ENCODE measurements at regions not wholly inside any gene's neighbourhood (a gene's known extent, or its start where the extent isn't known, plus 50 kb on each side); places are given as distances from the start of the nearest gene placed in this dataset.
"Not testable (repeated sequence)": the region's sequence is repeated elsewhere in the genome, so short reads cannot be mapped to it uniquely, and the experiment has no call there.

- H3K27ac ChIP-seq (ENCODE audit: low read depth, low read length): no peak overlapping the region
- H3K9ac ChIP-seq (ENCODE audit: low read length in 5 of 5): no peak overlapping the region
- H3K4me3 ChIP-seq (ENCODE audit: low read depth in 1 of 5, low read length in 5 of 5): no peak overlapping the region
- no peaks in the 10 kb centered on the region for H3K36me3 ChIP-seq (ENCODE audit: control insufficient read depth in 5 of 5, insufficient read depth in 5 of 5, low read length in 5 of 5)
- no peaks in the 10 kb centered on the region for H3K4me1 ChIP-seq (ENCODE audit: control insufficient read depth in 5 of 5, insufficient read depth in 5 of 5, low read length in 5 of 5)
- no peaks in the 10 kb centered on the region for H3K9me3 ChIP-seq (ENCODE audit: control insufficient read depth in 5 of 5, low read length in 5 of 5)
- peaks cover 0 to 11% (median 4%) of the 10 kb centered on the region in 5 donors for H3K27me3 ChIP-seq (ENCODE audit: control insufficient read depth in 5 of 5, insufficient read depth in 4 of 5, low read length in 5 of 5)
Measured at GRCh38 chr14:106622200-106622745, 1095.9 kb downstream of the TMEM121 start.

DNA sequence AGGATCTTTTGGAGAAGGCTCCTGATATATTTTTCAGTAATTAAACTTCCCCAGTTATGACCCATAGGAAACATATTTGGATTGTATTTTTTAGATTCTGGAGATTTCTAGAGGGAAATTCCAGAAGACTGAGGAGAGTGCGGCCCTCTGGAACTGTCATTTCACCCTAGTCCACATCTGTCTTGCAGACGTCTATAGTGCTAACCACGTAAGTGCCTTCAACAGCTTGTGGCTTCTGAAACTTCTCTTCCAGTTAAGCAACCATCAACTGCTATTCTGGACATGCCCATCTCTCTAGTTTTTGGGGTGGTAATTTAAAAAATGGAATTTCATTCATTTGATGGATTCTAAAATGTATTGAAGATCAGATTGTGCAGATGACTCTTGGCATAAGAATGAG is 1098.8 kb downstream of the TMEM121 start:
- H3K4me3 ChIP-seq (ENCODE audit: low read depth in 1 of 5, low read length in 5 of 5): no peak overlapping the region
- H3K27me3 ChIP-seq (ENCODE audit: control insufficient read depth in 5 of 5, insufficient read depth in 4 of 5, low read length in 5 of 5): peaks cover 0 to 11% (median 4%) of the 10 kb centered on the region in 5 donors
- H3K9me3 ChIP-seq (ENCODE audit: control insufficient read depth in 5 of 5, low read length in 5 of 5): no peaks in the 10 kb centered on the region
- no peak overlapping the region for H3K9ac ChIP-seq (ENCODE audit: low read length in 5 of 5)
- H3K36me3 ChIP-seq (ENCODE audit: control insufficient read depth in 5 of 5, insufficient read depth in 5 of 5, low read length in 5 of 5): no peaks in the 10 kb centered on the region
- H3K27ac ChIP-seq (ENCODE audit: low read depth, low read length): no peak overlapping the region
- H3K4me1 ChIP-seq (ENCODE audit: control insufficient read depth in 5 of 5, insufficient read depth in 5 of 5, low read length in 5 of 5): no peaks in the 10 kb centered on the region

- H3K9ac ChIP-seq (ENCODE audit: low read length in 5 of 5): not testable (repeated sequence)
Measured at GRCh38 chr14:106626469-106626868, 1100.1 kb downstream of the TMEM121 start.

GRCh38 chr14:106626942-106627588 is 1100.7 kb downstream of the TMEM121 start:
- not testable (repeated sequence) for H3K4me3 ChIP-seq (ENCODE audit: low read depth in 1 of 5, low read length in 5 of 5); H3K4me1 ChIP-seq (ENCODE audit: control insufficient read depth in 5 of 5, insufficient read depth in 5 of 5, low read length in 5 of 5); H3K9me3 ChIP-seq (ENCODE audit: control insufficient read depth in 5 of 5, low read length in 5 of 5); H3K36me3 ChIP-seq (ENCODE audit: control insufficient read depth in 5 of 5, insufficient read depth in 5 of 5, low read length in 5 of 5); H3K27ac ChIP-seq (ENCODE audit: low read depth, low read length); H3K9ac ChIP-seq (ENCODE audit: low read length in 5 of 5)
- H3K27me3 ChIP-seq (ENCODE audit: control insufficient read depth in 5 of 5, insufficient read depth in 4 of 5, low read length in 5 of 5): peaks cover 2 to 21% (median 4%) of the 10 kb centered on the region in 5 donors

More at GRCh38 chr14:106626469-106626868, 1100.1 kb downstream of the TMEM121 start:
- not testable (repeated sequence) for H3K36me3 ChIP-seq (ENCODE audit: control insufficient read depth in 5 of 5, insufficient read depth in 5 of 5, low read length in 5 of 5); H3K27ac ChIP-seq (ENCODE audit: low read depth, low read length); H3K4me1 ChIP-seq (ENCODE audit: control insufficient read depth in 5 of 5, insufficient read depth in 5 of 5, low read length in 5 of 5); H3K4me3 ChIP-seq (ENCODE audit: low read depth in 1 of 5, low read length in 5 of 5); H3K9me3 ChIP-seq (ENCODE audit: control insufficient read depth in 5 of 5, low read length in 5 of 5)
- peaks cover under 1 to 16% (median 4%) of the 10 kb centered on the region in 5 donors for H3K27me3 ChIP-seq (ENCODE audit: control insufficient read depth in 5 of 5, insufficient read depth in 4 of 5, low read length in 5 of 5)

DNA sequence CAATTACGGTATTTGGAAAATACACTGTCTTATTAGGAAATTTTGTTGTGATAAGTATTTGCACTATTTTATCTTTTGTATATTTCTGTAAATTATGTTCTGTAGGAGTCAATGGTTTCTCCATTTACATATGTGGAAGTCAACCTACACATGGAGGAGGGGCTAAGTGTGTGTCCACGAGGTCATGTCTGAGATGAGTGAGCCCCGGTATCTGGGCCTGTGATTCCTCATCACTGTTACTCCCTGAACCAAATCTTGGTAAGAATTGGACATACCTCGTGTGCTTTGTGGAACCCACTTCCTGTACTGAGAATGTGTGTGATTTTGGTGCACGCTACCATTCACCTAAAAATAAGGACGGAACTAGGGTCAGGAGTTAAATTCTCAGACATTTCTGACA is 1105.5 kb downstream of the TMEM121 start:
- Histone ChIP-seq H3K36me3 (ENCODE audit: control insufficient read depth in 5 of 5, insufficient read depth in 5 of 5, low read length in 5 of 5) (no peaks in the 10 kb centered on the region), H3K27ac (ENCODE audit: low read depth, low read length) (no peak overlapping the region), H3K4me3 (ENCODE audit: low read depth in 1 of 5, low read length in 5 of 5) (no peak overlapping the region), H3K4me1 (ENCODE audit: control insufficient read depth in 5 of 5, insufficient read depth in 5 of 5, low read length in 5 of 5) (no peaks in the 10 kb centered on the region), H3K27me3 (ENCODE audit: control insufficient read depth in 5 of 5, insufficient read depth in 4 of 5, low read length in 5 of 5) (peaks cover 0 to 10% (median 3%) of the 10 kb centered on the region in 5 donors), H3K9ac (ENCODE audit: low read length in 5 of 5) (no peak overlapping the region), H3K9me3 (ENCODE audit: control insufficient read depth in 5 of 5, low read length in 5 of 5) (no peaks in the 10 kb centered on the region)

DNA sequence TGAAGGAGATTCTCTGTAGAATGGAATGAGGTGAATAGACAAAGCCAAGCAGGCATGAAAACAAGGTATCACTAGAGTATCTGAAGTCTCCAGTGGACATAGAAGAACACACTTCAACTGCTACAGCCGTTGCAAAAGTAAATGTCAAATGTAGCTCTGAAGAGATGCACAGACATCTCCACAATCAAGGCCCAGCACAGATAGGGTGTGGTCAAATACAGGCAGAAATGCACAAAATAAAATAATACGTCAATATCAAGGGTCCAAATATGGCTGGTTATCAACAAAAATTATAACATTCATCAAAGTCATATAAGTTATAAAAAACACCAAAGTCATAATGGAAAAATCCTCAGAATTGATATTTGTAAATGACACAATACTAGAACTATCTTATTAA is 1107.3 kb downstream of the TMEM121 start:
- H3K9me3 ChIP-seq (ENCODE audit: control insufficient read depth in 5 of 5, low read length in 5 of 5): no peaks in the 10 kb centered on the region
- H3K4me1 ChIP-seq (ENCODE audit: control insufficient read depth in 5 of 5, insufficient read depth in 5 of 5, low read length in 5 of 5): no peaks in the 10 kb centered on the region
- peaks cover 0 to 10% (median 5%) of the 10 kb centered on the region in 5 donors for H3K27me3 ChIP-seq (ENCODE audit: control insufficient read depth in 5 of 5, insufficient read depth in 4 of 5, low read length in 5 of 5)
- no peak overlapping the region for H3K9ac ChIP-seq (ENCODE audit: low read length in 5 of 5)
- H3K27ac ChIP-seq (ENCODE audit: low read depth, low read length): no peak overlapping the region
- H3K4me3 ChIP-seq (ENCODE audit: low read depth in 1 of 5, low read length in 5 of 5): no peak overlapping the region
- no peaks in the 10 kb centered on the region for H3K36me3 ChIP-seq (ENCODE audit: control insufficient read depth in 5 of 5, insufficient read depth in 5 of 5, low read length in 5 of 5)

DNA sequence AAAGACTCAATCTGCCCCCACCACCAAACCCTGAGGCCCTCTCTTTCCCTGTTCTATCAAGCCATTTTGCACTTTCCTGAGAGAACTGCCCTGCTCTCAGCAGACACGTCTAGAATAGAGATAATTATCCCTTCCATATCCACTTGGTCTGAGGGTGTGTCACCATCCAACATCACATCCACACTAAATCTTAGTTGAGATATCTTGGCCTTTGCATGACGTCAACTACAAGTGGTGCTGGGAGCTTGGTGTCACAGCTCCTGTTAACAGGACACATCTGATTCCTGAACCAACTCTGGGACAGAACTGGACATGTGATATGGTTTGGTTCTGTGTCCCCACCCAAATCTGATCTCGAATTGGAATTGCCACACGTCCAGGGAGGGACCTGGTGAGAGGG is 1109.2 kb downstream of the TMEM121 start:
- H3K27ac ChIP-seq (ENCODE audit: low read depth, low read length): no peak overlapping the region
- no peaks in the 10 kb centered on the region for H3K9me3 ChIP-seq (ENCODE audit: control insufficient read depth in 5 of 5, low read length in 5 of 5)
- H3K4me1 ChIP-seq (ENCODE audit: control insufficient read depth in 5 of 5, insufficient read depth in 5 of 5, low read length in 5 of 5): no peaks in the 10 kb centered on the region
- H3K9ac ChIP-seq (ENCODE audit: low read length in 5 of 5): no peak overlapping the region
- no peak overlapping the region for H3K4me3 ChIP-seq (ENCODE audit: low read depth in 1 of 5, low read length in 5 of 5)
- H3K36me3 ChIP-seq (ENCODE audit: control insufficient read depth in 5 of 5, insufficient read depth in 5 of 5, low read length in 5 of 5): no peaks in the 10 kb centered on the region
- peaks cover 0 to 10% (median 5%) of the 10 kb centered on the region in 5 donors for H3K27me3 ChIP-seq (ENCODE audit: control insufficient read depth in 5 of 5, insufficient read depth in 4 of 5, low read length in 5 of 5)

- not testable (repeated sequence) for H3K27ac ChIP-seq (ENCODE audit: low read depth, low read length); H3K4me3 ChIP-seq (ENCODE audit: low read depth in 1 of 5, low read length in 5 of 5); H3K4me1 ChIP-seq (ENCODE audit: control insufficient read depth in 5 of 5, insufficient read depth in 5 of 5, low read length in 5 of 5); H3K9me3 ChIP-seq (ENCODE audit: control insufficient read depth in 5 of 5, low read length in 5 of 5); H3K9ac ChIP-seq (ENCODE audit: low read length in 5 of 5); H3K36me3 ChIP-seq (ENCODE audit: control insufficient read depth in 5 of 5, insufficient read depth in 5 of 5, low read length in 5 of 5)
- peaks cover 0 to 10% (median 0%) of the 10 kb centered on the region in 5 donors for H3K27me3 ChIP-seq (ENCODE audit: control insufficient read depth in 5 of 5, insufficient read depth in 4 of 5, low read length in 5 of 5)
Measured at GRCh38 chr14:106638786-106639452, 1112.5 kb downstream of the TMEM121 start.

- Histone ChIP-seq H3K4me3 (ENCODE audit: low read depth in 1 of 5, low read length in 5 of 5) (no peak overlapping the region), H3K9me3 (ENCODE audit: control insufficient read depth in 5 of 5, low read length in 5 of 5) (no peaks in the 10 kb centered on the region), H3K27ac (ENCODE audit: low read depth, low read length) (no peak overlapping the region), H3K9ac (ENCODE audit: low read length in 5 of 5) (no peak overlapping the region), H3K27me3 (ENCODE audit: control insufficient read depth in 5 of 5, insufficient read depth in 4 of 5, low read length in 5 of 5) (peaks cover 0 to 10% (median 0%) of the 10 kb centered on the region in 5 donors), H3K36me3 (ENCODE audit: control insufficient read depth in 5 of 5, insufficient read depth in 5 of 5, low read length in 5 of 5) (no peaks in the 10 kb centered on the region), H3K4me1 (ENCODE audit: control insufficient read depth in 5 of 5, insufficient read depth in 5 of 5, low read length in 5 of 5) (no peaks in the 10 kb centered on the region)
Measured at GRCh38 chr14:106642090-106642489, 1115.7 kb downstream of the TMEM121 start.

DNA sequence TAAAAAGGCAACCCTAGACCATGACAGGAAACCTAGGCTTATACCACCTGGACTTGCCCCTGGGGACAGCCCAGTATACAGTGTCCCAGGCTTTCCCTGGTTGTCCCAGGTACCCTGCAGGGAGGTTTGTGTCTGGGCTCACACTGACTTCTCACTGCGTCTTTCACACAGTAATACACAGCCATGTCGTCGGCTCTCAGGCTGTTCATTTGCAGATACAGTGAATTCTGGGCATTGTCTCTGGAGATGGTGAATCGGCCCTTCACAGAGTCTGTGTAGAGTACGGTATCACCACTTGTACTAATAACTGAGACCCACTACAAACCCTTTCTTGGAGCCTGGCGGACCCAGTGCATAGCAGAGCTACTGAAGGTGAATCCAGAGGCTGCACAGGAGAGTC is 1116.6 kb downstream of the TMEM121 start:
- not testable (repeated sequence) for H3K4me3 ChIP-seq (ENCODE audit: low read depth in 1 of 5, low read length in 5 of 5); H3K9me3 ChIP-seq (ENCODE audit: control insufficient read depth in 5 of 5, low read length in 5 of 5); H3K4me1 ChIP-seq (ENCODE audit: control insufficient read depth in 5 of 5, insufficient read depth in 5 of 5, low read length in 5 of 5); H3K27me3 ChIP-seq (ENCODE audit: control insufficient read depth in 5 of 5, insufficient read depth in 4 of 5, low read length in 5 of 5); H3K36me3 ChIP-seq (ENCODE audit: control insufficient read depth in 5 of 5, insufficient read depth in 5 of 5, low read length in 5 of 5); H3K27ac ChIP-seq (ENCODE audit: low read depth, low read length); H3K9ac ChIP-seq (ENCODE audit: low read length in 5 of 5)
